22Rv1 (cell line): ENCODE measurements at regions not wholly inside any gene's neighbourhood (a gene's known extent, or its start where the extent isn't known, plus 50 kb on each side); places are given as distances from the start of the nearest gene placed in this dataset.

Experiments
- CTCF ChIP-seq: fragments of 450-650 bp; IDR thresholded peaks from 2 replicates; pipeline ENCODE4 v1.5.1; 2017; ENCODE audit warnings: mild to moderate bottlenecking
- ZFX ChIP-seq: fragments of 450-650 bp; IDR thresholded peaks from 2 replicates; pipeline ENCODE4 v1.6.1; 2017; ENCODE audit warnings: antibody characterized with exemption, borderline replicate concordance

- no peak for TF ChIP-seq CTCF
- TF ChIP-seq ZFX, result no peak
Observed at GRCh38 chr6:91075244-91075976, 488.5 kb upstream of the MAP3K7 start.
